ENCODE measurements at regions not wholly inside any gene's neighbourhood (a gene's known extent, or its start where the extent isn't known, plus 50 kb on each side); places are given as distances from the start of the nearest gene placed in this dataset.

DNA sequence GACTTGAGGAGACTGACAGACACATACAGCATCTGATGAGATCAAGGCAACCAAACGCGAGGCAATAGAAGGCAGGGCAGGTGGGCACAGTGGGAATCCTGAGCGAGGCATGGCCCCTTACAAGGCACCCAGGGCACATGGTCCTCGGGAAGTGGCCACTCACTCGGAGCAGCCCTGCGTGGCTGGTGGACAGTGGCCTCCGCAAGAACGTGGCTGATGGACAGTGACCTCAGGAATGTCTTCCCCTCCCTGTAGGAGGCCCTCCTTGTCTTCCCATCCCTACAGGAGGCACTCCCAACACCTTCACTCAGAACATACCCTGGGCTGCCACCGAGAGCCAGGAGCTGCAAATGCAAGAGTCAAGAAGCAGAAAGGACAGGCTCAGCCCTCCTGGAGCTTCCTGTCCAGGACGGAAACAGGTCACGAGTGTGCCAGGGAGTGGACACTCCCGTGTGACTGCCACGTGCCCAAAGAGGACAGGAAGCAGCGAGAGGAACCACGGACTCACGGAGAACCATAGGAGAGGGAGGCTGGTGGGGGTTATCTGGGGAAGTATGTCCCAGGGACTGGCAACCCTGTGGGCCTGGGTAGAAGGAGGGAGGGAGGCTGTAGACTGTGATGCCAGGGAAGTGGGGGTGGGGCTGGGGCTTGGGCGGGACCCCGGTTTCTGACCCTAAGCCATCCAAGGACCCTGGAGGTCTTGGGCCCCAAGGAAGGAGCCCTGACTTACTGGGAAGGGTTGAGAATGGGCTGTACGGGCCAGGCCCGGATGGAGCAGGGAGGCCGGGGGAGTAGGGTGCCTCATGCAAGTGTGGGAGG, 321.9 kb upstream of the IRX4 start:
- no peak for DNase-seq (ENCODE audit: low spot score)

DNA sequence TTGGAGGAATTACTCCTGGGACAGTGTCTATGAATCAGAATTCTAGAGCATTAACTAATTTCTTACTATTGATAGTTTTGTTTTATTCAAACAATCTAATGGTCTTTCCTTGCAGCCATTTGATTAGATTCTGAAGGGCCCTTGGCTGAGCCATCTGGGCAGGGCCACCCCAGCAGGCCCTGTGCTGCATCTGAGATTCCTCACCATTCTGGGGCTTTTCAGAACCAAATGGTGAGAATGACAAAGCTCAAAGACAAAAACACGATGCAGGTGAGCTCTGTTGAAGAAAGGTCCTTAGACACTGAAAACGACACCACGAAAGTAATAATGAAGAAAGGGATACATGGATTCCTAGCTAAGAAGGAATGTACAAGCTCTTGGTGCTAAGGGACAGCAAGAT, 321.0 kb upstream of the IRX4 start:
- no peak for DNase-seq (ENCODE audit: low spot score)

DNA sequence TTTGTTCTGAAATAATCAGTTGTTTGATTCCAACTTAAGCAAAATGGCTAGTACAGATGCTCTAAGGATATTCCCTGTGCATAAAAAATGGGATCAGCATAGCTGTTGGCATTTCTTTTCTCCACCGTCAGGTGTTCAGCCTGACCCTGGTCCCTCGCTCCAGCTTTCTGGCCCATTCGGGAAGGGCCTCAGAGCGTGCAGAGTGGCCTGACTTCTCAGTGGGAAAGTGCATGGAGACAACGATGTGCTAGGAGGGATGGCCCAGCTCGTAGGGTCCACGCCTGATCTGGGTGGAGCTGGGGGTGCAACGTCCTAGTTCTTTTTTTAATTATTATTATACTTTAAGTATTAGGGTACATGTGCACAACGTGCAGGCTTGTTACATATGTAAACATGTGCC, 319.1 kb upstream of the IRX4 start:
- no peak for DNase-seq (ENCODE audit: low spot score)

DNA sequence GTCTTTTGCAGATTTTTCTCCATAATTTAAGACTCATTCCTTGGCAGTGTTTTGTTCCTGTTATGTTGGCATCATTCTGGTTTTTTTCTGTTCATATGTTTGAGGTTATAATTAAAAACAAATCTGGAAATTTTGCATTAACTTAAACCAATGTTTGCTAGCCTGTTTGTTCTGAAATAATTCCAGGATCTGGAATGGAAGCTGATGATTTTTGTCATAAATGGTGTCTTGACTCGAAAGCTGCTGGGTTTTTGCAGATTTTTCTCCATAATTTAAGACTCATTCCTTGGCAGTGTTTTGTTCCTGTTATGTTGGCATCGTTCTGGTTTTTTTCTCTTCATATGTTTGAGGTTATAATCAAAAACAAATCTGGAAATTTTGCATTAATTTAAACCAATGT, 318.7 kb upstream of the IRX4 start:
- no peak for DNase-seq (ENCODE audit: low spot score)

DNA sequence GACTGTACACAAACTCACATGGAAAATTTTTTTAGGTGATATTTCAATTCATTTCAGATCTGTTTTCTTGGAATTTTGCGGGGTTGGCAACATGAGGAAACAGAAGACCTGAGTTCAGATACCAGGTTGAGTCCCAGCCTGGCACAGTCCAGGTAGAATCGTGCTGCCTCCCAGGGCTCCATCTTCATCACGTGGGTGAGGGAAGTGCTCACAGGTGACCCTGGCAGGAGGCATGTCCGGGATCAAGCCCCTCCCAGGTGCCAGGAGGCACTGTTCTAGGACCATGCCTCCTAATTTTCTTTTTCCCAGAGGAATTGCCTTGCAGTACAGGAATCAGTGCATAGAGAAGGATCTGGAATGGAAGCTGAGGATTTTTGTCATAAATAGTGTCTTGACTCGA, 318.3 kb upstream of the IRX4 start:
- no peak for DNase-seq (ENCODE audit: low spot score)

DNA sequence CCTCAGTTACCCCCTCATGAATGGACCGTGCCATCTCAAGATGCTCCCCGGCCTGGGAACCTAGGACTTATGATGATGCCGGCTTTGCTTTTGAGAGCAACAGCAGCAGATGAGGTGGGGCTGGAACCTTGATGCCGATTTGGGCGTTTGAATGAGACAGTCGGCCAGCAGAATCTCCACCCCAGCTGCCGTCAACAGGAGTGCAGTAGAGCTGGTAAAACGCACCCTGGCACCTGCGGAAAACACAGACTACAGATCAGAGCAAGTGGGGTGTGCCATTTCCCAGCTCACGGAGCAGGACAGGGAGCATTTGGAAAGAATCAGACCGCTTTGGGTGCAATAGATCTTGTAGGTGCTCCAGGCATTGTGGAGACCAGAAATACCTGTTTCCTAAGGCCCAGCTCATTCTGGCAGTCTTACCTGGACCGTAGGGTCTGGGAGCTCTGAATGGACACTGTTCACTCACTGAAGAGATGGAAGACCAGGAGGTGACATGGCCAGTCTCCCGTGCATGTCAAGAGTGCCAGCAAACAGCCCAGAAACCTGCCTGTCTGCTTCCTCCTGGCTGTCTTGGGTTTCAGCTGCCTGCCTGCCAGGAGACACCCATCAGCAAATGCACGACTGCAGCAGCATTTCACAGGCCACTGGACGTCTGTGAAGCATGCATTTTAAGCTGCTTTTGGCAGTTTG, 317.7 kb upstream of the IRX4 start:
- no peak for DNase-seq (ENCODE audit: low spot score)

DNA sequence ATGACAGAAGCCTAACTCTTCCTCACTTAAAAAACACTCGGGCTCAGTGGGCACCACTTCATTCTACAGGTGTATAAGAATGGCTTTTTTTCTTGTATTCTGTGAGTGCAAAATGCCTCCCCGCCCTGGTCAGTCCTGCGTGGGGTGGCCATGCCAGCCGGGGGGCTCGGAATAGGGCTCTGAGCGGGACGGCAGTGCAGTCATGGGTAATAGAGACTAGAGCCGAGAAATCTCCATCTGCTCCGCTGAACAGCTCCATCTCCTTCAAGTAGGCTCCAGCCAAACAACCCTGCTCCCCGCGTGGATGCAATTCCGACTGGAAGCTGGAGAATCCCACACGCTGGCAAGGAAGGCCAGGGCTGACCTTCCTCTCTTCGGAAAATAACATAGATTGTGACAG, 317.0 kb upstream of the IRX4 start:
- DNase-seq (ENCODE audit: low spot score): no peak

DNA sequence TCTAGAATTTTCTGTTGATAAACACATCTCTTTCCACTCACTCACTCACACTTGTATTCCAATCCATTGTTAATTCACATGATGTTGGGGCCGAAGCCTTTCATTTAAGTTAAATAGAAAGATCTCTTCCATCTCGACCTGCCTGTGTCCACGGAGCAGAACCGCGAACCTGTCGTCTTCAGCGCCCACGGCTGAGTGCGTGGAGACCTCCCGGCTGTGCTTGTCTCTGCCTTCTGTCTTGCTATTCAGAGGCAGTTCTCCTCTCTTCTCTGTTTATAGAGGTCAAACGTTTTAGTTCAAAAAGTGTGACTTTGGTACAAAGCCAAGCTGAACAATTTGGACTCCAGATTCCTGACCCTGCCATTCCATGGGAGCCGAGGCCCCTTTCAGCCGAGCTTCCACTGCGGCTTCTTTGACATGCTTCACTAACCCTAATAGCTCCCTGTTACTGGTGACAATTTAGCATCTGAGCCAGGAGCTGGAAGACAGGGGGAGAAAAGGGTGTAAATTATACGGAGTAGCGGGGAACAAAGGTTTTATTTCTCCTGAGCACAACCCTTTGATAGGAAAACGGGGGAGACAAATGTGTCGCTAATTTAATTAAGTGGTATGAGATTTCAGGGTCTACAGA, 314.4 kb upstream of the IRX4 start:
- DNase-seq (ENCODE audit: low spot score): no peak

DNA sequence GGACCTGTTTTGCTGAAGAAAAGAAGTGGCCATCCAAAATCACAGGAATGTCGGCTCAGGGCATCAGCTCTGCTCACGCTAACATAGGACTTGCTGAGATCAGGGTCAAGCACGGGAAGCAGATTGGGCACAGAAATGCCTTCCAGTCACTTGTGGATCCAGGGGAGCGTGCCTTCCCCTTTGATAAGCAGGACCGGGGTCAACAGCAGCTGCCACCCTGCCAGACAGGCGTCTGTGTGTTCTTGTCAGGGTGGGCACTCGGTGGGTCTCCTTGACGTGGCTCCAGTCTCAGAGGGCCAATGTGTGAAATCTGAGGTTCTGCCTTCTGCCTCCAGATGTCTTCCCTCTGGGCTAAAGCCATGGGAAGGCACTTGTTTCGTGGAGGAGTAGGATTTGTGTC, 313.7 kb upstream of the IRX4 start:
- no peak for DNase-seq (ENCODE audit: low spot score)

DNA sequence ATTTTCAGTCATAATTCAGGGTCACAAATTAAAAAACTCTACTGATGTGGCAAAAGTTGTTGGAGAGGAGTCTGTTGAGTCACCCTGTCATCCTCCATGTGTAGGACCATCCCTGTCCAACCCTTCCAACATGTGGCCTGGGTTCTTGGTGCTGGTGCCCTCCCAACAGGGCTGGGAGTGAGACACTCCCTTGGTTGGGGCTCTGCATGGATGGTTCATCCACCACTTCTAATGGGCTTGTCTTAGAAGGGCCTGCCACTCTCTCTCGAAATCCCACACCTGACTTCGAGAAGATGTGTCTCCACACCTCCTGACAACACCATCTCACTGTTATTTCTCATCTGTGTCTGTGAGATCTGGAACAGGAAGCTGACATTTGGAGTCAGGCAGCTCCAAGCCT, 312.2 kb upstream of the IRX4 start:
- no peak for DNase-seq (ENCODE audit: low spot score)

DNA sequence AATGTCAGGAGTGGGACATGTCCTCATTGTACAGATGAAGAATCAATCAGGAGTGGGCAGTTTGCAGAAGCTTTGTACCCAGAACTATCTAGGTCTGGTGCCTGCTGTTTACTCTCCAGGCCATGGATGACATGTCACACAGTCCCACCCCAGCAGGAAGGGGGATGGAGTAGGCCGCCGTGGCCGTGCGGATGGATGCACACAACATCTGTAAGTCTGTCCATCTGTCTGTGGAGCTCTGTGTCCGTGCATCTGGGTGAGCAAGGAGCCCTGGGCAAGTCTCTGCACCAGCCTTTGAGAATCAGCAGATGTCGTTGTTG, 311.5 kb upstream of the IRX4 start:
- DNase-seq (ENCODE audit: low spot score): no peak

DNA sequence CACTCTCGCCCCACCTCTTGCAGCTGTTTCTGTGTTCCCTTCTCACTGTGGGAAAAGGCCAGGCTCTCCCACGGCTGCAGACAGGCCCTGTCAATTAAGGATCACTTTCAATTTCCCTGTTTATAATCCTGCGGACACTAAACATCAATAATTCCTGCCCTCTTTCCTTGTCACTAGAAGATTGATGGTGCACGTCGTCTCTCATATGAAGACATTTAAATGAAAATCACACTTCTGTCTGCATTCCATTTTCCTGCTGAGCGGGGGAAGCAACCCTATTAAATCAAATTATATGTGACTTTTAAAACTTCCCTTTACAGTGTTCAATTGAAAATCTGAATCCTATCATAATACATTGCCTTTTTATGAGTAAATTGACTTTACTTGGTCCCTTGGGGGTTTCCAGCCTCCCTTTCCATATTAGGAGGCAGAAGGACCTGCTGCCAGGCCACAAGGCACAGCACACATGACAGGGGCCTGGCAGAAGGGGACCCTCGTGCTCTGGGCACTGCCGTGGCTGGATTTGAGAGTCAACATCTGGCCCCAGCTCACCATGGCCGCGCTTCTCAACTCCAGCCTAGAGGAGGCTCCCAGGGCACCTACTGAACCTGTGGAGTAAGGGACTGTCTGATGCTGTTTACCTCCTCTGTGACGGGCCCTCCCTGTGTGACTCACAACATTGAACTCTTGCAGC, 311.0 kb upstream of the IRX4 start:
- DNase-seq (ENCODE audit: low spot score): no peak

DNA sequence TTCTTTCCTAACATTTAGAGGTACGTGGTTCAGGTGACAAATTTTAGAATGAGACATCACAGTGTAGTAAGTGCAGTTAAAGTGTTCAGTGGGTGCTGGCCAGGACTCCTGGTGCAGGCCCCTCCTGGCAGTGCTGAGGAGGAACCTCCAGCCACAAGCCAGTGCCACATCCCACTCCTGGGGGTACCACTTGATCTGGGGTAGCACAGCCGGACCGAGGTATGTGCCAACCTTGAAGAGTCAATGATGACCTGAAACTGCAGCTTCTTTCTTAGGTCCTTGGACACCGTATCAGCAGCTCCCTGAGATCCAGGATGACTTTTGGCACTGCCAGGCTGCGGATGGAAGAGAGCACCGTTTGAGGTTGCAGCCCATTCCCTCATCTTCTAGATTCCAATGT, 310.4 kb upstream of the IRX4 start:
- DNase-seq (ENCODE audit: low spot score): no peak

DNA sequence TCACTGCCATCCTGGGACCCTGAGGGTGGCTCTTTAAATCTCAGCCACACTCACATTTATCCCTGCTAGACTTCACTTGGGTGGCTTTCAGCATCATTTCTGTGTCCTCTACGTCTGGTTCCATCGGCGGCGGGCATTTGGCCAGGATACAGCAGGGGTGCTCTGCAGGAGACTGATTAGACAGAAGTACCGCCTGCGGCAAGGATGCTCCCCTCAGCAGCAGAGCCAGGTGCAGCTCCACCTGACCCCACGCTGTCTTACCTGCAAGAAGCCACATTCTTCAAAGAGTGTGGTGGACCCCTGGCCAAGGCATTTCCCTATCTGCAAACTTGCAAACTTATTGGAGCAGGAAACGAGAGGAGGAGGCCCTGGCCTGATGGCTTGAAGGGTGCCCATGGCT, 309.8 kb upstream of the IRX4 start:
- DNase-seq (ENCODE audit: low spot score): no peak

DNA sequence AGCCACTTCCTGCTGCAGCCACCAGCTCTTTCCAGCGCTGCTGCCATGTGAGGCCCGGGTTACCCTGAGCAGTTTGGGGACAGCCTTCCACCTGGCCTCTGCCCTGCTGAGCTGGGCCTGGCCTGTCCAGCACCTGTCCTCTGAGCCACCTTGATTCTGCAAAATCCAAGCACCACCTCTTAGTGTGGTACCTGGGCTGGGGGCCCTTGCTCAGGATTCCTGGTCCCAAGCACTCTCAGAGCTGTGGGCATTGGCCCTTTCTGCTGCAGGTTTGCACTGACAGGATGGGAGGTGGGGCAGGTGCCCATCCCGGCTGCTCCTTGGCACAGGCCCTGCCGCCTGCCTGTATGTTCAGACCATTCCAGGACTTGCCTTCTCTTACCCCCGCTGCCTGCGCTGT, 309.2 kb upstream of the IRX4 start:
- no peak for DNase-seq (ENCODE audit: low spot score)

DNA sequence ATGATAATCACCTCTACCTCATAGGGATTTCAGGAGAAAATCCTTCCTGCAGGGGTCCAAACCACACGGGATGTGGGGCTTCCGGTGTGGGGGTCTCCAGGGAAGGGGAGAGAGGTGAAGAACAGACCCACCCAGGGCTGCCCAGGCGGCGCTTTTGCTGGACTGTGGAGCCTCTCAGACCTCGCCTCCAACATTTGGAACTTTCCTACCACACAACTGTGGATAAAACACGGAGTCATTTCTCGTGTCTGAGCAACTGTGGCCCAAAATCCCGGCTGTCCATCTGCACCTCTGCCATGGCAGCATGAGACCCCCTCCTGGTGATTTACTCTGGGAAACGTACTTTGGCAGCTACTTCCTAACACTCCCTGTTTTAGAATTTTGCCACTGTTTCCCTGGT, 307.8 kb upstream of the IRX4 start:
- no peak for DNase-seq (ENCODE audit: low spot score)

DNA sequence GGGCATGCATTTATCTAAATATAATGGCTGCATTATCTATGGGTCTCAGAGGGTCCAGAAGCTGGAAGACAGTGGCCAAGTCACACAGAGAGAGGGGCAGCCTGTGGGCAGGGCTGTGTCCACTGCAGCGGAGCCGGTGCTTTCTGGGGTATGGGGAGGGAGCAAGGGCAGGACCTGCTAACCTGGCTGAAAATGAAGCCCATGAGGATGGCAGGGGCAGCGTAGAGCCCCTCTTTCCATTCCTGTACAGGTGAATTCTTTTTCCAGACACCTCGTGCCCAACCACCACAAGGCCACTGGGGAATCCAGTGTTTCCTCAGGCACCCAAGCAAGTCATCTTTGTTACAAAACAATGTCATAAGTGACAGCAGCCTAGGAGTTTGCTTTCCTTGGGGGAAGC, 305.9 kb upstream of the IRX4 start:
- DNase-seq (ENCODE audit: low spot score): no peak

DNA sequence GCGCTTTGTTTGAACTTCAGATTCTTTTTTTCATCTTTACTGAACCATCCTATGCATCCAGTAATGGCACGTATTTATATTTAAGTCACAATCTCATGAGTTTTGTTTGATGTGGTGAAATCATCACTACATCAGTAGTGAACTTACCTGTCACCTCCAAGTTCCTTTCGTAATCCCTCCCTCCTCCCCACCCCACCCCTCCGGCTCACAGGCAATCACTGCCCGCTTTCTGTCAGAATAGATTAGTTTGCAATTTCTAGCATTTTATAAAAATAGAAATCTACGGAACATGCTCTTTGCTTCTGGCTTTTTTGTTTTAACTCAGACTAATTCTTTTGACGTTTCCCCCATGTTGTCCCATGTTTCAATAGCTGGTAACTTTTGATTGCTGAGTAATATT, 305.4 kb upstream of the IRX4 start:
- no peak for DNase-seq (ENCODE audit: low spot score)

DNA sequence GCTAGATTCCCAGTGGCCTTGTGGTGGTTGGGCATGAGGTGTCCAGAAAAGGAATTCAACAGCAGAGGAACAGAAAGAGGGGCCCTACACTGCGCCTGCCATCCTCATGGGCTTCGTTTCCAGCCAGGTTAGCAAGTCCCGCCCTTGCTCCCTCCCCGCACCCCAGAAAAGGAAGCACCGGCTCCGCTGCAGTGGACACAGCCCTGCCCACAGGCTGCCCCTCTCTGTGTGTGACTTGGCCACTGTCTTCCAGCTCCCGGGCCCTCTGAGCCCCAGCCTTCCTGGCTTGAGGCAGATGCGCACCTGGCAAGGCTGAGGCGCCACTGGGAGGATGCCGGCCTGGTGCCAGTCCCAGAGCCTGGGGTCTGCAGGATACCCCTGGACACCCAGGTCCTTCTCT, 305.0 kb upstream of the IRX4 start:
- no peak for DNase-seq (ENCODE audit: low spot score)

DNA sequence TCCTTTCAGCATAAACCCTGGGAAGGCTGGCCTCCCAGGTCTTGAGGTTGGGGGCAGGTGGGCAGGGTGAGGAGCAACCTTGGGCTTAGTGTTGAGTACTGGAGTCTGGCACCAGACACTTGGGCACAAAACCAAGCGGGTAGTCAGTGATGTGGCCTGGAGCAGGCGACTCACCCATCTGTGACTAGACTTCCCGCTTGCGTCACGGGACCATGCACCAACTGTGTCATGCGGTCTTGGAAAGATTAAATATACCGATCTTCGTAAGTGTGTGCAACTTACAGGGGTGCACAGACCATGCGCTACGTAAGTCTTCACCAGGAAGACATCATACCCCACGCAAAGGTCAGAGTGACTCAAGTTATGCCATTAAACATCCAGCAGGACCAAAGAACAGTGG, 304.4 kb upstream of the IRX4 start:
- no peak for DNase-seq (ENCODE audit: low spot score)

DNA sequence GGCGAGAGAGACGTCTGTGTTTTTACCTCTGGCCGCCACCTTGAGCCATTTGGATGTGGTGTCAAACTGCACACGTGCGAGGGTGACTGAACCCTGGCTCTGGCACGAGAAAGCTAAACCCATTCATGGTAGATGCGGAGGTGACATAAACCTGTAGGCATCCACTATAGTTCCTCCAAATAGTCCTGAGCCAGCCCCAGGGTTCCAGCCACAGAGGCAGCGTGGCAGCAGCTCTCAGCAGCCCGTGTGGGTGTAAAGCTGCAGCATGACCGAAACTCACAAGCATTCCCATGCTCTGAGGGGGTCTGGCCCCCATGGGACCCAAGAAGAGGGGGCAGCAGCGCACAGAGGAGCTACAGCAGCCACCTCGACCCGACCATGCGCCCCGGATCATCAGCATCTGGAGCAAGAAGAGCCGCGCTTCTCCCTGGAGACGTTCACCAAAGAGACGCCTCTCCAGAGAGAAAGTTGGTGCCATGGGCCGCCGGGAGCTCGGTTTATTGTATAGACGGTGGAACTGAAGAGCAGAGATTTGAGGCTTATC, 303.8 kb upstream of the IRX4 start:
- no peak for DNase-seq (ENCODE audit: low spot score)

DNA sequence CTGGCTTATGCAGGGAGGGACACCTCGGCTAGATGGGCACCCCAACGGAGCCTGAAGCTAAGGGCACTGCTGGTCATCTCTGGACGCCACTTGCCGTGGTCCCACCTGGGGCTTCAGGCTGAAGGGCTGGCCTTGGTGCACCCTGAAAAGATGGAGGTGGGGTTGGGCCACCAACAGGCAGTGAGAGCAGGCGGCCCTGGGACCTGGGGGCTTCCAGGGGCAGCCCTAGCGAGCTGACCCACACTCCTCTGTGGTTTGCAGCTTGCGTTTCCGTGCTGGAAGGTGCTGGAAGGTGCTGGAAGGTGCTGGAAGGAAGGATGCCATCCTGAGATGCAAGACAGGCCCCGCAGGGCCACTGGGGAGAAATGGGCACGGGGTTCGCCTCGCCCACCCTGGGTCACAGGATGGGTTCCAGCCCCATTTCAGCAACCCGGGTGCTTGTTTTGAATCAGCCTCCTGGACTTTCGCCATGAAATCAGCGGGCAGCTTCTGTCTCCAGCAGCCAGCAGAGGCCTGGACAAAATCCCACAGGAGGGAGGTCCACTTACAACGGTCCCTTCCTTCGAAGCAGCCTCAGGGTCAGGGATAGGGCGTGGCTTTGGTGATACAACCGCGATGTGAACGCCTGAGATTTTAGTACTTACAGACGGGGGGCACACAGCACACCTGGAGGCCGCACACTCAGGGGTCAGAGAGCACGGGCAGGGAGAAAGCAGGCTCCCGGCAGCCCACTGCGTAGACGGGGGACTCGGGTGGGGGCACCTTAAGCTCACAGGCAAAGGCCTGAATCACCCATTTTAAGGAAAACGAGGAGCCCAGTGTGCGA, 303.1 kb upstream of the IRX4 start:
- no peak for DNase-seq (ENCODE audit: low spot score)
